Liver (tissue), 7 donors: ENCODE measurements at regions not wholly inside any gene's neighbourhood (a gene's known extent, or its start where the extent isn't known, plus 50 kb on each side); places are given as distances from the start of the nearest gene placed in this dataset.

Experiments
- DNase-seq: peaks from one replicate; pipeline ENCODE4 v3.0.0-alpha.2; 2017; ENCODE audit warnings: low spot score
- H3K27ac ChIP-seq, 2 donors: one replicate each; pipeline ENCODE4 v1.7.0; 2013; ENCODE audit warnings: inconsistent platforms in 2 of 2, low read length in 2 of 2, control low read depth in 1 of 2, low read depth in 1 of 2, mild to moderate bottlenecking in 1 of 2
- H3K27me3 ChIP-seq, 4 donors: one replicate each; pipeline versions ENCODE4 v1.6.1 to v1.7.0; 2013; ENCODE audit warnings: low read length in 3 of 4, inconsistent platforms in 1 of 4, mild to moderate bottlenecking in 1 of 4, moderate library complexity in 1 of 4; ENCODE audit not compliant: control insufficient read depth in 4 of 4, insufficient read depth in 4 of 4
- H3K36me3 ChIP-seq, 4 donors: one replicate each; pipeline versions ENCODE4 v1.6.1 to v1.7.0; 2013; ENCODE audit warnings: low read length in 3 of 4, mild to moderate bottlenecking in 3 of 4, low read depth in 1 of 4, moderate library complexity in 1 of 4; ENCODE audit not compliant: control insufficient read depth in 4 of 4, insufficient read depth in 3 of 4
- H3K4me1 ChIP-seq, 4 donors: one replicate each; pipeline versions ENCODE4 v1.6.1 to v1.7.0; 2013; ENCODE audit warnings: low read length in 3 of 4, mild to moderate bottlenecking in 3 of 4, moderate library complexity in 1 of 4; ENCODE audit not compliant: control insufficient read depth in 4 of 4, insufficient read depth in 4 of 4
- H3K4me3 ChIP-seq, 3 donors: one replicate each; pipeline versions ENCODE4 v1.6.1 to v1.7.0; 2013; ENCODE audit warnings: low read length in 3 of 3, control low read depth in 1 of 3, low read depth in 1 of 3, mild to moderate bottlenecking in 1 of 3
- H3K9ac ChIP-seq, 2 donors: one replicate each; pipeline ENCODE4 v1.7.0; 2013; ENCODE audit warnings: low read length in 2 of 2, mild to moderate bottlenecking in 2 of 2, moderate library complexity in 2 of 2, control low read depth in 1 of 2, low read depth in 1 of 2
- H3K9me3 ChIP-seq, 4 donors: one replicate each; pipeline versions ENCODE4 v1.6.1 to v1.7.0; 2013; ENCODE audit warnings: low read length in 3 of 4; ENCODE audit not compliant: control insufficient read depth in 4 of 4
- ATF3 ChIP-seq: IDR thresholded peaks from 2 replicates; pipeline ENCODE4 v1.6.1; 2016; ENCODE audit warnings: antibody characterized with exemption
- EGR1 ChIP-seq, 2 donors: IDR thresholded peaks; 2 replicates each; pipeline ENCODE4 v1.6.1; 2016 to 2018; ENCODE audit warnings: antibody characterized with exemption in 2 of 2, low read depth in 2 of 2
- FOXA2 ChIP-seq: IDR thresholded peaks from 2 replicates; pipeline ENCODE4 v1.6.1; 2016; ENCODE audit warnings: antibody characterized with exemption
- GABPA ChIP-seq, 2 donors: IDR thresholded peaks in 1 of 2; conservative IDR thresholded peaks in 1 of 2; 2 replicates each; pipeline ENCODE4 v1.6.1; 2016; ENCODE audit warnings: antibody characterized with exemption in 2 of 2, mild to moderate bottlenecking in 1 of 2, moderate library complexity in 1 of 2
- HNF4A ChIP-seq, 2 donors: conservative IDR thresholded peaks; 2 replicates each; pipeline ENCODE4 v1.6.1; 2016; ENCODE audit warnings: antibody characterized with exemption in 2 of 2, mild to moderate bottlenecking in 2 of 2
- HNF4G ChIP-seq: IDR thresholded peaks from 2 replicates; pipeline ENCODE4 v1.6.1; 2016; ENCODE audit warnings: antibody characterized with exemption
- JUND ChIP-seq, 2 donors: IDR thresholded peaks; 2 replicates each; pipeline ENCODE4 v1.6.1; 2016; ENCODE audit warnings: antibody characterized with exemption in 2 of 2
- MAX ChIP-seq: IDR thresholded peaks from 2 replicates; pipeline ENCODE4 v1.6.1; 2016; ENCODE audit warnings: antibody characterized with exemption
- NR2F2 ChIP-seq: IDR thresholded peaks from 2 replicates; pipeline ENCODE4 v1.6.1; 2016; ENCODE audit warnings: antibody characterized with exemption
- RXRA ChIP-seq, 2 donors: IDR thresholded peaks; 2 replicates each; pipeline ENCODE4 v1.6.1; 2017 to 2018; ENCODE audit warnings: antibody characterized with exemption in 2 of 2, mild to moderate bottlenecking in 1 of 2
- SP1 ChIP-seq: IDR thresholded peaks from 2 replicates; pipeline ENCODE4 v1.6.1; 2018; ENCODE audit warnings: antibody characterized with exemption, mild to moderate bottlenecking
- TAF1 ChIP-seq: conservative IDR thresholded peaks from 2 replicates; pipeline ENCODE4 v1.6.1; 2016; ENCODE audit warnings: antibody characterized with exemption, mild to moderate bottlenecking
- WGBS: extraction: QIAGEN DNeasy Blood & Tissue Kit; methylation state at CpG from one replicate; pipeline ENCODE4 v1.1.7; 2013; 5-methylcytosine and 5-hydroxymethylcytosine counted together
- TF ChIP-seq, protein P1 (sequence below): IDR thresholded peaks from 2 replicates; pipeline ENCODE4 v1.6.1; 2016; ENCODE audit warnings: antibody characterized with exemption, mild to moderate bottlenecking
- TF ChIP-seq, protein P2 (sequence below): IDR thresholded peaks from 2 replicates; pipeline ENCODE4 v1.6.1; 2016; ENCODE audit warnings: antibody characterized with exemption
- donor health status: healthy.
- donor health status: healthy.
- donor health status: healthy.
- donor health status: healthy.

DNA sequence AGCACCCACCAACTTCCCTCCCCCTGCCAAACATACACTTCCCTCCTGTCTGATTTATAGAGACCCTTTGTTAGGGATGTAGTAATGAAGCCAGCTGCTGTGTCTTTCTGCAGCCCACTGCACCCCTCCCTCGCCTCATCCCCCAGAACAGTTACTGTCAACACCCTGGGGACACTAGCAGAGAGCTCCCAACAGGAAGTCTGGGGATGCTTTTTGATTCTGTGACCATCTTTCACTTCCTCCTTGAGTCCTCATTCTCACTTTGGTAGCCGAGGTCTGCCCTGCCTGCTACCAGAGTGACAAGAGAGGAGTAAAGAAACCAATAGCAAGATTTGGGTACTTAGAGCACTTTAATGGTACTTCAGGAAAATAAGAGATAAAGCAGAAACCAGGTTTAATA is 201.6 kb downstream of the SATB1 start:
- Histone ChIP-seq H3K4me3 (no peak overlapping the region), H3K9ac (no peak overlapping the region), H3K27ac (no peak overlapping the region), H3K4me1 (no peaks in the 10 kb centered on the region), H3K27me3 (peaks cover 0 to 3% (median 0%) of the 10 kb centered on the region in 4 donors), H3K36me3 (no peaks in the 10 kb centered on the region), H3K9me3 (no peaks in the 10 kb centered on the region)
- DNase-seq: no peak
- WGBS: 27% methylated on average over 2 of the region's 2 CpGs
- no peak for TF ChIP-seq FOXA2
- TF ChIP-seq, protein P1, sequence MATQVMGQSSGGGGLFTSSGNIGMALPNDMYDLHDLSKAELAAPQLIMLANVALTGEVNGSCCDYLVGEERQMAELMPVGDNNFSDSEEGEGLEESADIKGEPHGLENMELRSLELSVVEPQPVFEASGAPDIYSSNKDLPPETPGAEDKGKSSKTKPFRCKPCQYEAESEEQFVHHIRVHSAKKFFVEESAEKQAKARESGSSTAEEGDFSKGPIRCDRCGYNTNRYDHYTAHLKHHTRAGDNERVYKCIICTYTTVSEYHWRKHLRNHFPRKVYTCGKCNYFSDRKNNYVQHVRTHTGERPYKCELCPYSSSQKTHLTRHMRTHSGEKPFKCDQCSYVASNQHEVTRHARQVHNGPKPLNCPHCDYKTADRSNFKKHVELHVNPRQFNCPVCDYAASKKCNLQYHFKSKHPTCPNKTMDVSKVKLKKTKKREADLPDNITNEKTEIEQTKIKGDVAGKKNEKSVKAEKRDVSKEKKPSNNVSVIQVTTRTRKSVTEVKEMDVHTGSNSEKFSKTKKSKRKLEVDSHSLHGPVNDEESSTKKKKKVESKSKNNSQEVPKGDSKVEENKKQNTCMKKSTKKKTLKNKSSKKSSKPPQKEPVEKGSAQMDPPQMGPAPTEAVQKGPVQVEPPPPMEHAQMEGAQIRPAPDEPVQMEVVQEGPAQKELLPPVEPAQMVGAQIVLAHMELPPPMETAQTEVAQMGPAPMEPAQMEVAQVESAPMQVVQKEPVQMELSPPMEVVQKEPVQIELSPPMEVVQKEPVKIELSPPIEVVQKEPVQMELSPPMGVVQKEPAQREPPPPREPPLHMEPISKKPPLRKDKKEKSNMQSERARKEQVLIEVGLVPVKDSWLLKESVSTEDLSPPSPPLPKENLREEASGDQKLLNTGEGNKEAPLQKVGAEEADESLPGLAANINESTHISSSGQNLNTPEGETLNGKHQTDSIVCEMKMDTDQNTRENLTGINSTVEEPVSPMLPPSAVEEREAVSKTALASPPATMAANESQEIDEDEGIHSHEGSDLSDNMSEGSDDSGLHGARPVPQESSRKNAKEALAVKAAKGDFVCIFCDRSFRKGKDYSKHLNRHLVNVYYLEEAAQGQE: no peak
- no peak for TF ChIP-seq NR2F2
- TF ChIP-seq HNF4G: no peak
- TF ChIP-seq HNF4A (conservative IDR thresholded peaks at IDR 0.05): no peak
- no peak for TF ChIP-seq RXRA (IDR thresholded peaks at IDR 0.05)
- TF ChIP-seq MAX: no peak
- no peak for TF ChIP-seq ATF3
- TF ChIP-seq GABPA (IDR thresholded peaks at IDR 0.05 in 1 of 2, conservative IDR thresholded peaks at IDR 0.05 in 1 of 2): no peak
- no peak for TF ChIP-seq SP1
- no peak for TF ChIP-seq JUND (IDR thresholded peaks at IDR 0.05)

- DNase-seq: no peak
- no peaks in the 10 kb centered on the region for H3K36me3 ChIP-seq
- H3K4me3 ChIP-seq: no peak overlapping the region
- no peaks in the 10 kb centered on the region for H3K4me1 ChIP-seq
- TF ChIP-seq EGR1 (IDR thresholded peaks at IDR 0.05; ENCODE audit: low read depth in 2 of 2) (no peak), TAF1 (no peak), HNF4G (no peak), NR2F2 (no peak), GABPA (IDR thresholded peaks at IDR 0.05 in 1 of 2, conservative IDR thresholded peaks at IDR 0.05 in 1 of 2) (no peak), JUND (IDR thresholded peaks at IDR 0.05) (no peak)
- no peak overlapping the region for H3K27ac ChIP-seq
- peaks cover 0 to 3% (median 0%) of the 10 kb centered on the region in 4 donors for H3K27me3 ChIP-seq
- H3K9ac ChIP-seq: no peak overlapping the region
- 31% methylated on average over 4 of the region's 4 CpGs for WGBS
- H3K9me3 ChIP-seq: no peaks in the 10 kb centered on the region
Observed at GRCh38 chr3:18222686-18223085, 202.5 kb downstream of the SATB1 start.

- DNase-seq: no peak
- Histone ChIP-seq H3K4me3 (no peak overlapping the region), H3K9ac (no peak overlapping the region), H3K36me3 (no peaks in the 10 kb centered on the region), H3K27ac (no peak overlapping the region), H3K27me3 (peaks cover 0 to 5% (median 0%) of the 10 kb centered on the region in 4 donors), H3K4me1 (no peaks in the 10 kb centered on the region), H3K9me3 (no peaks in the 10 kb centered on the region)
- TF ChIP-seq GABPA (IDR thresholded peaks at IDR 0.05 in 1 of 2, conservative IDR thresholded peaks at IDR 0.05 in 1 of 2) (no peak), ATF3 (no peak), JUND (IDR thresholded peaks at IDR 0.05) (no peak), HNF4A (conservative IDR thresholded peaks at IDR 0.05) (no peak)
- TF ChIP-seq, protein P2, sequence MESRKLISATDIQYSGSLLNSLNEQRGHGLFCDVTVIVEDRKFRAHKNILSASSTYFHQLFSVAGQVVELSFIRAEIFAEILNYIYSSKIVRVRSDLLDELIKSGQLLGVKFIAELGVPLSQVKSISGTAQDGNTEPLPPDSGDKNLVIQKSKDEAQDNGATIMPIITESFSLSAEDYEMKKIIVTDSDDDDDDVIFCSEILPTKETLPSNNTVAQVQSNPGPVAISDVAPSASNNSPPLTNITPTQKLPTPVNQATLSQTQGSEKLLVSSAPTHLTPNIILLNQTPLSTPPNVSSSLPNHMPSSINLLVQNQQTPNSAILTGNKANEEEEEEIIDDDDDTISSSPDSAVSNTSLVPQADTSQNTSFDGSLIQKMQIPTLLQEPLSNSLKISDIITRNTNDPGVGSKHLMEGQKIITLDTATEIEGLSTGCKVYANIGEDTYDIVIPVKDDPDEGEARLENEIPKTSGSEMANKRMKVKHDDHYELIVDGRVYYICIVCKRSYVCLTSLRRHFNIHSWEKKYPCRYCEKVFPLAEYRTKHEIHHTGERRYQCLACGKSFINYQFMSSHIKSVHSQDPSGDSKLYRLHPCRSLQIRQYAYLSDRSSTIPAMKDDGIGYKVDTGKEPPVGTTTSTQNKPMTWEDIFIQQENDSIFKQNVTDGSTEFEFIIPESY: no peak
- WGBS: 49% methylated on average over 7 of the region's 7 CpGs
Observed at GRCh38 chr3:18217507-18218174, 207.5 kb downstream of the SATB1 start.
